K562 (cell line): ENCODE measurements at regions not wholly inside any gene's neighbourhood (a gene's known extent, or its start where the extent isn't known, plus 50 kb on each side); places are given as distances from the start of the nearest gene placed in this dataset.

Experiments
- BRCA1 ChIP-seq, 2 experiments: fragments of 450-650 bp in 1 of 2; sonication (generic) in 1 of 2; formaldehyde crosslinking in 1 of 2; IDR thresholded peaks; 2 replicates each; pipeline versions ENCODE4 v1.5.0 to v1.6.1; 2017 to 2020; ENCODE audit warnings: mild to moderate bottlenecking in 1 of 2, missing genetic modification reagents in 1 of 2
- CCAR2 ChIP-seq: fragments of 200-400 bp; formaldehyde crosslinking; IDR thresholded peaks from 2 replicates; pipeline ENCODE4 v1.6.1; 2017; ENCODE audit warnings: mild to moderate bottlenecking, low read depth, low read length
- CTCF ChIP-seq, 3 experiments: IDR thresholded peaks in 2 of 3; conservative IDR thresholded peaks in 1 of 3; 2 replicates each; pipeline ENCODE4 v1.5.1; 2011 to 2012; ENCODE audit warnings: low read length in 3 of 3, mild to moderate bottlenecking in 3 of 3, control low read depth in 2 of 3, improper control_type of control experiment in 1 of 3, inconsistent platforms in 1 of 3, low read depth in 1 of 3, mixed read lengths in 1 of 3, moderate library complexity in 1 of 3; ENCODE audit not compliant: insufficient read depth in 2 of 3
- EGR1 ChIP-seq: fragments of 450-650 bp; conservative IDR thresholded peaks from 2 replicates; pipeline ENCODE4 v1.6.1; 2017; ENCODE audit warnings: mild to moderate bottlenecking
- FOXP1 ChIP-seq: sonication (generic); formaldehyde crosslinking; IDR thresholded peaks from 2 replicates; pipeline ENCODE4 v1.8.0; 2022; ENCODE audit warnings: mild to moderate bottlenecking, missing genetic modification reagents
- NBN ChIP-seq: fragments of 450-650 bp; IDR thresholded peaks from 2 replicates; pipeline ENCODE4 v1.6.1; 2016; ENCODE audit warnings: low read depth, mild to moderate bottlenecking
- NRF1 ChIP-seq, 2 experiments: fragments of 450-650 bp; IDR thresholded peaks in 1 of 2; conservative IDR thresholded peaks in 1 of 2; 2 replicates each; pipeline ENCODE4 v1.6.1; 2014; ENCODE audit warnings: mild to moderate bottlenecking in 2 of 2
- RBFOX2 ChIP-seq: fragments of 200-400 bp; formaldehyde crosslinking; IDR thresholded peaks from 2 replicates; pipeline ENCODE4 v1.6.1; 2017; ENCODE audit warnings: low read depth, mild to moderate bottlenecking, low read length, moderate library complexity
- XRCC4 ChIP-seq: IDR thresholded peaks from one replicate; pipeline ENCODE4 v1.6.1; 2011; ENCODE audit not compliant: insufficient read depth, insufficient read length; ENCODE audit errors: extremely low read depth
- TF ChIP-seq, protein P1 (sequence below): sonication (generic); formaldehyde crosslinking; IDR thresholded peaks from 2 replicates; pipeline ENCODE4 v1.8.0; 2023; ENCODE audit warnings: mild to moderate bottlenecking, missing genetic modification reagents

DNA sequence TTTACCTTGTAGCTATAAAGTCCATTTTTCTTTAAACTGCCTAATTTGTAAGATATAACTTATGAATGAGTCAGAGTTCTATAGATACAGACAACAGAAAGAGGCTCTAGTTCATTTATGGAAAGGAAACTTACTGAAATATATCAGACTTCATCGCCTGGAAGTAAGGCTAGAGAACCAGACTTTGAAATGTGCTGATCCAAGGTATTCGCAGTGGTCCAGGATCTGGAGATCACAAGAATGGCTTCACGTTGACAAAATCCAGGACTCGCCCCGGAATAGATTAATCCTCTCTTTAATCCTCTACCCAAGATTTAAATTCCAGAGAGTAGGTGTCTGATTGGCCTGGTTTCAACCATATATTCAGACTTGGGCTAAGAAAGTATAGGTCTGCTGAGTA, 69.1 kb upstream of the LOC128125822 start:
- TF ChIP-seq, protein P1, sequence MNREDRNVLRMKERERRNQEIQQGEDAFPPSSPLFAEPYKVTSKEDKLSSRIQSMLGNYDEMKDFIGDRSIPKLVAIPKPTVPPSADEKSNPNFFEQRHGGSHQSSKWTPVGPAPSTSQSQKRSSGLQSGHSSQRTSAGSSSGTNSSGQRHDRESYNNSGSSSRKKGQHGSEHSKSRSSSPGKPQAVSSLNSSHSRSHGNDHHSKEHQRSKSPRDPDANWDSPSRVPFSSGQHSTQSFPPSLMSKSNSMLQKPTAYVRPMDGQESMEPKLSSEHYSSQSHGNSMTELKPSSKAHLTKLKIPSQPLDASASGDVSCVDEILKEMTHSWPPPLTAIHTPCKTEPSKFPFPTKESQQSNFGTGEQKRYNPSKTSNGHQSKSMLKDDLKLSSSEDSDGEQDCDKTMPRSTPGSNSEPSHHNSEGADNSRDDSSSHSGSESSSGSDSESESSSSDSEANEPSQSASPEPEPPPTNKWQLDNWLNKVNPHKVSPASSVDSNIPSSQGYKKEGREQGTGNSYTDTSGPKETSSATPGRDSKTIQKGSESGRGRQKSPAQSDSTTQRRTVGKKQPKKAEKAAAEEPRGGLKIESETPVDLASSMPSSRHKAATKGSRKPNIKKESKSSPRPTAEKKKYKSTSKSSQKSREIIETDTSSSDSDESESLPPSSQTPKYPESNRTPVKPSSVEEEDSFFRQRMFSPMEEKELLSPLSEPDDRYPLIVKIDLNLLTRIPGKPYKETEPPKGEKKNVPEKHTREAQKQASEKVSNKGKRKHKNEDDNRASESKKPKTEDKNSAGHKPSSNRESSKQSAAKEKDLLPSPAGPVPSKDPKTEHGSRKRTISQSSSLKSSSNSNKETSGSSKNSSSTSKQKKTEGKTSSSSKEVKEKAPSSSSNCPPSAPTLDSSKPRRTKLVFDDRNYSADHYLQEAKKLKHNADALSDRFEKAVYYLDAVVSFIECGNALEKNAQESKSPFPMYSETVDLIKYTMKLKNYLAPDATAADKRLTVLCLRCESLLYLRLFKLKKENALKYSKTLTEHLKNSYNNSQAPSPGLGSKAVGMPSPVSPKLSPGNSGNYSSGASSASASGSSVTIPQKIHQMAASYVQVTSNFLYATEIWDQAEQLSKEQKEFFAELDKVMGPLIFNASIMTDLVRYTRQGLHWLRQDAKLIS (CRISPR knock-in tag), result no peak
- no peak for TF ChIP-seq CTCF (IDR thresholded peaks at IDR 0.05 in 2 of 3, conservative IDR thresholded peaks at IDR 0.05 in 1 of 3; ENCODE audit: insufficient read depth in 2 of 3, low read depth in 1 of 3, low read length in 3 of 3)
- TF ChIP-seq XRCC4, result no peak
- no peak for TF ChIP-seq RBFOX2
- no peak for TF ChIP-seq FOXP1
- no peak for TF ChIP-seq NRF1 (conservative IDR thresholded peaks at IDR 0.05 in 1 of 2, IDR thresholded peaks at IDR 0.05 in 1 of 2)
- TF ChIP-seq NBN, result no peak
- TF ChIP-seq EGR1, result no peak
- TF ChIP-seq CCAR2, result no peak
- TF ChIP-seq BRCA1 (IDR thresholded peaks at IDR 0.05), result no peak
- TF ChIP-seq BRCA1 (CRISPR knock-in tag; IDR thresholded peaks at IDR 0.05), result no peak
